ENCODE measurements at regions not wholly inside any gene's neighbourhood (a gene's known extent, or its start where the extent isn't known, plus 50 kb on each side); places are given as distances from the start of the nearest gene placed in this dataset.
"Not testable (repeated sequence)": the region's sequence is repeated elsewhere in the genome, so short reads cannot be mapped to it uniquely, and the experiment has no call there.

DNA sequence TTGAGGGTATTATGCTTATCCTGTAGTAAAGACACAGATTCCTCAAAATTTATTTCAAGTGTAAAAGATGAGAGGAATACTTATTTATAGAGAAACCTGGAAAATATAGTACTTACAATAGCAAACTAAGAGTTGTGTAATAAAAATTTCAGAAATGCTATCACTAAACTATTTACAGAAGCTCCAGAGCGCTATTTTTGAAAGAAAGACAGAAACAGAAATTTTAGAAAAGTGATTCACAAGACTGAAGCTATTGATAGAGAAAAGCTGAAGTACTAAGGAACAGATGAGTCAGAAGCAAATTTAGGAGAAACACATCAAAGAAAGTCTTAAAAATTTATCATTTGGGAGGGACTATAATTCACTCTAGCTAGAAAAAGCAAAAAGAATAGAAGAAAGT lies 1174.2 kb downstream of the DIAPH3 start:
- DNase-seq (ENCODE audit: low read depth in 2 of 2), result no peak

- DNase-seq (ENCODE audit: low read depth in 2 of 2), result no peak
Observed at GRCh38 chr13:58991826-58992477, 1171.8 kb downstream of the DIAPH3 start.

DNA sequence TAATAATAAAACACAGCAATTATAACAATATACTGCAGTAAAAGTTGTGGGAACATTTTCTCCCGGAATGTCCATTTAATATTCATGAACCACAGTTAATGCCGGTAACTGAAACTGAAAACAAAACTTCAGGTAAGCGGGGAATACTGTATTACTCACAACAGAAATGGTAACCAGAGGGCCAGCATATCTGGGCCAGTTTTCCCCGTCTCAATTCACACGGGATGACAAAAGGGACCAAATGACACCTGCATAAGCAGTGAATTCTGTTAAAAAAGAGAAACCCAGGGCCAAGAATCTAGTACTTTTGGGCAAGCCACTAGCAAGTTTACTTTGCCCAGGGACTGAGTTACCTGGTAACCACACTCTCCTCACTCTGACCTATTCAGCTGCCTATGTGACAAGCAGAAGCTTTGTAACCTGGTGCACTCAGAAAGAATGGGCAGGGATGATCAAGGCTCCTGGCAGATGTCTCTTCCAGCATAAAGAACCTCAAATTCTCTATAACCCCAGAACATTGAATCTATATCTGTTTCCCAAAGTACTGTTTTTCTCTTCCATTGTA lies 1171.2 kb downstream of the DIAPH3 start:
- no peak for DNase-seq (ENCODE audit: low read depth in 2 of 2)

DNA sequence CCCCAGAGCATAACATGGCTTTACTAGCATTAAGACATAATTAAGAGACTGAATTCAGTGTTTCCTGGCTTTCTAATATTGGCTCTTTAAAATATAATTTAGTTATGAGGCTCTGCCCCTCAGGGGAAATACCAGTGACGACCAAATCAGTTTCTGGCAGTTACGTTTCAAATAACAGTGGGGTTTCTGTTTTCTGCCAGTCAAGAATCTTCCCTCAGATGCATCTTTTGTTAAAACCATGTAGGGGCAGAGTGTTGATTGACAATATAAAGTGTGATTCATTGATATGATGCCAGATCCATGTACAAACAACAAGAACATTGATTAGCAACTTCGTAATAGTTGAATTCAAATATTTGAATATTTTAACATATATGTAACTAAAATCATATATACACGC lies 1169.7 kb downstream of the DIAPH3 start:
- no peak for DNase-seq (ENCODE audit: low read depth in 2 of 2)

- no peak for DNase-seq (ENCODE audit: low read depth in 2 of 2)
Observed at GRCh38 chr13:58994777-58995176, 1169.0 kb downstream of the DIAPH3 start.

DNA sequence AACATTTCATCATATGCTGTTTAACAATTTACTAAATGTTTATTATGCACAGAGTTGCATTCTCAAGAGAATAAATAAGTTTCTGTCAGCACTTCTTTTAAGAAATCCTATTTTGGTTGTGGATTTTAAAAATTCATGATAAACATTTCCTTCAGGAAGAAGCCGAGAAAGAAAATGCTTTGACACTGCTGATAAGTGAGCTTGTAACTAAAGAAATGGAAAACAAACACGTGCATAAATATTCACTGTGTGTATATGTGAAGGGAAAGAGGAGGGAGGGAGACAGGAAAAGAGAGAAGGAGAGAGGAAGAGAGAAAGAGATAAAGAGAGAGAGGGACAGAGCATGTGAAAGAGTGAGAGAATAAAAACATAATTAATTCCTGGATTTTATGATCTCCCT lies 1165.0 kb downstream of the DIAPH3 start:
- no peak for DNase-seq (ENCODE audit: low read depth in 2 of 2)

- no peak for DNase-seq (ENCODE audit: low read depth in 2 of 2)
Observed at GRCh38 chr13:58999851-59000250, 1163.9 kb downstream of the DIAPH3 start.

DNA sequence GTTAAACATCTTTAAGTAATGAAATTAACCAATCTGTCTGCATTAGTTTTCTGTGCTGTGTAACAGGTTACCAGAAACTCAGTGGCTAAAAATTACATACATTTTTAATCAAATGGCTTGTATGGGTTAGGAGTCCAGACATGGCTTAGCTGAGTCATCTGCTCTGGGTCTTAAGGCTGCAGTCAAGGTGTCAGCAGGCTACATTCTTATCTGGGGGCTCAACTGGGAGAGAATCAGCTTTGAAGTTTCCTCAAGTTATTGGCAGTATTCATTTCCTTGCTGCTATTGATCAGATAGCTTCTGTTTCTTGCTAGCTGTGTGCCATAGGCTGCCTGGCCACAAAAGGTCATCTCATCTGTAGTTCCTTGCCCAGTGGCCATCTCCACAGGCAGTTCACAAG lies 1163.0 kb downstream of the DIAPH3 start:
- no peak for DNase-seq (ENCODE audit: low read depth in 2 of 2)

DNA sequence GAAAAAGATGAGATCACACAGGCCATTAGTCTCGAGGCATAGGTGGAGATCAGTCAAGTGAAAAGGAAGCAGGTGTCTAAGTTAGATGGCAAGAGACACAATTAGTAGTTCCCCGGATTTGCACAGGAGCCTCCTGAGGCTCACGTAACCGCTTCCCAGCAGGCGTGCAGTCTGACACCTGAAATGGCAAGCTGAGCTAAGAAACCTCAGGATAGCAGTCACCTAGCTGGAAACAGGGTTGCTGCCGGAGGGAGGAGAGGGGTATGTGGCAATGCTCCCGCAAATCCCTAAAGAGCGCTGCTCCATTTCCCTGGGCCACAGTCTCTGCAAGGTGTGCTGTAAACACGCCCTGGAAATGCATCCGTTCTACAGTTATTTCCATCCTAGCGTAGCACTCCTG lies 1151.0 kb downstream of the DIAPH3 start:
- DNase-seq (ENCODE audit: low read depth in 2 of 2), result no peak

DNA sequence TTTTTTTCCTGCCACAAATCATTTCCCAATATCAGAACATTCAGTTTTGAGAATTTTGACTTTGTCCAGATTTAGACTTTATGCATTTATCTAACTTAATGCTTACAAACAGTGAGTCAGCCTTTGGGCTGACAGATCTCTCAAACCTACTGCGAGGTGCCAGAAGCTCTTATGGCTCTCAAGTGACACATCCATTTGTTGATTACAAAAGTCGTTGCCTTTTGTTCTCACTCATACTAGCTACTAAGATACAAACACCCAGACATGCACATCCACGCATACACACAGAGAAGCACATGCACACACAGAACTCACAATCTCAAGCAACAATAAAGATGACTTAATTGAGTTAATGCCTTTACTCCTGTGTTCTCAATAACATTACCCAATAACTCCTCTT lies 1147.5 kb downstream of the DIAPH3 start:
- DNase-seq (ENCODE audit: low read depth in 2 of 2), result no peak

DNA sequence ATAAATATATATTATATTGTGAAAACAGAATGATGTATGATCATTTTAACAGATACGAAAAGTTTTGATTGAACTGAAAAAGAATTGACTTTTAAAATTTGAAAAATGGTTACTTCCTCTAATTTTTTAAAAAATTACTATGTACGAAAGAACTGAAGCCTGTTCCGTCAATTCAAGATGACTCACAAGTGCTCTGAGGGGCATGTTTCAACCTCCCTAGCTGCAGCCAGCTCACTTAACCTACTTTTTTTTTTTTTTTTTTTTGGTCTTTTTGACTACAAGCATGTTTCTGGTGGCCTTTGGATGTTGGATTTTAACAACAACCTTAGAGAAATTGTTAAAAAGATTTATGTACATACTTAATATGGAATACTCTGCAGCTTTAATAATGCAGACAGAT lies 1139.3 kb downstream of the DIAPH3 start:
- DNase-seq (ENCODE audit: low read depth in 2 of 2), result no peak

GRCh38 chr13:59034198-59034597 lies 1129.5 kb downstream of the DIAPH3 start:
- DNase-seq (ENCODE audit: low read depth in 2 of 2), result no peak

GRCh38 chr13:59038824-59039223 lies 1124.9 kb downstream of the DIAPH3 start:
- DNase-seq (ENCODE audit: low read depth in 2 of 2), result no peak

DNA sequence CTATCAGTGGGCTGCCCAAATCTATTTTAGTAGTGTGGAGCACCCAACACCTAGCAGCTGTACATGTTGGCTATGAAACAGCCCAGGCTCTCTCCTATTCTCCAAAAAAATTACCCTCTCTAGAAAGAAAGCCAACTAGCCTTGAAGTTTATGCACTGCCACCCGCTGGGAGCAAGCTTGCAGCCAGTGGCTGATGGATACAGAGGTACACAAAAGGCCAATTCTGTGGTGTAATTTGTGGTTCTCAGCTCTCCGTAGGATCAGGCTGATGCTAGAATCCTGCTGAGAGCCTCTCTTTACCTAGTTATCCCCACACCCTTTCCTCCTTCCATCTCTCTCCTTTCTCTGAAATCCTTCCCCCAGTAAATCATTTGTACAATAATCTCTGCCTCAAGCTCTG lies 1120.7 kb downstream of the DIAPH3 start:
- DNase-seq (ENCODE audit: low read depth in 2 of 2), result no peak

DNA sequence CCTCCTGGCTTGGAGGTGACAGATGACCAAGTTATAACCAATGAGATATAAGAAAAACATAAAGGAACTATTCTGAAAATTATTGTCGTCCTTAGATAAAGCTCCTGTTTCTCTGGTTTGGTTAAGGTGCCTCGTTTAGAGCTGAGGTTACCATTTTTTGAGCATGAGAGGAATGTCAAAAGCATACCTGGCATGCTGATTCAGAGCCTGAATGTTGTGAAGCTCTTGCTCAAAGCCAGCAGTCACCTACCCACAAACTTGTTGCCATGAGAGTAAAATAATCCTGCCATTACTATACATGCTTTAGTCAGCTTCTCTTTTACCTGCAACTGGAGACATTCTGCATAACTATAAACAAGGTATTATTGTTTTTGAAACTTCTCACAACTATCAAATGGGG lies 1116.2 kb downstream of the DIAPH3 start:
- no peak for DNase-seq (ENCODE audit: low read depth in 2 of 2)

GRCh38 chr13:59061621-59062020 lies 1102.1 kb downstream of the DIAPH3 start:
- no peak for DNase-seq (ENCODE audit: low read depth in 2 of 2)

- no peak for DNase-seq (ENCODE audit: low read depth in 2 of 2)
Observed at GRCh38 chr13:59064042-59064441, 1099.7 kb downstream of the DIAPH3 start.

- DNase-seq (ENCODE audit: low read depth in 2 of 2), result not testable (repeated sequence)
Observed at GRCh38 chr13:59076386-59076785, 1087.3 kb downstream of the DIAPH3 start.

GRCh38 chr13:59086147-59086546 lies 1077.6 kb downstream of the DIAPH3 start:
- no peak for DNase-seq (ENCODE audit: low read depth in 2 of 2)

- no peak for DNase-seq (ENCODE audit: low read depth in 2 of 2)
Observed at GRCh38 chr13:59088716-59089115, 1075.0 kb downstream of the DIAPH3 start.

DNA sequence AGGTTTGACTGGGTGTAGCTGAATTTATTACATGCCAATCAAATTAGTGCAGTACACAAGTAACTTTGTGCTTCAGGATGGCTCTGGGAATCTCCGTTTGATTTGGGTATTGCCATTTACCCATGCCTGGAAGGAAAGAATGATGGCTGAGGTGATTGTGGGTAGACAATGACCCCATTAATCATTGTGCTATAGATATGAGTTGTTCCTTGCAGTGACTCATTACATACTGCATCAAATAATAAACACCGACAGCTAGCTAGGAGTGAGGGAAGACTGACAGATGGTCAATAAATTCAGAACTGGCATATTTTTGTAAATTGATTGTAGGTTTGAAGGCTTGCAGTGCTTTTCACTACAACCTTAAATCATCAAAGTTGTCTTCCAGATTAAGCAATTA lies 1069.5 kb downstream of the DIAPH3 start:
- DNase-seq (ENCODE audit: low read depth in 2 of 2), result no peak

DNA sequence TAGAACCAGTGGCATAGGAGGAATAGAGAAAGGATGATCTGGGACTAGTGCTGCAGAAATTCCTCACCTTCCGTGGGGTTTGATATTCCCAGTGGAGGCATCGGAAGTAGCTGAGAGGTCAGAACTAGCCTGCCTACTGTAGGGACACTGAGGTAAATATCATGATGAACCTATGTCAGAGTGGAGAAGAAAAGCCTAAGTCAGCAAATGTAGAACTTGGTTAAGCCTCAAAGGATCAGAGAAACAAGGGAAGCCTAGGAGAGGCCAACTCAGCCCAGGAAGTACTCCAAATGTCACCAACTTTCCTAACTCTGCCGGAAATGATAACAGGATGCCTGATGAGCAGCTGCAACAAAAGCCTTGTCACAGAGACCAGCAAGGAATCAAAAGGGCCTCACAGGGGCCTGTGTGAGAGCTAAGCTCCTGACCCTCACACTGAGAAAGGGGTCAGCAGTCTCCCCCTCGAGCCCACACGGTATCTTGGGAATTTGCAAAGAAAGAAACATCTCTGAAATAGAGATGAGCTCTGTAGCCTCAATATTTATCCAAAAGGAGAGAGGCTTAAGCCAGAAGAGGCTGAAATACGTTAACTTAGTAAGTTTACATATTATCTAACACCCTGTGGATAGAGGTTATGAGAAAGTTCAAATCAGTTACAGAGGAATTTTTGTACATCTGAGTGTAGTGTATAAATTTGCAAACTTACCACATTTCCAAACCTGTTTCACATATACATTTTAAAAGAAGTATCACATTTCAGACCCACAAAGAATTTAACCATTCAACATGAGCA lies 1064.3 kb downstream of the DIAPH3 start:
- no peak for DNase-seq (ENCODE audit: low read depth in 2 of 2)

All from stimulated activated CD8-positive, alpha-beta memory T cell treated with anti-CD3 and anti-CD28 coated beads, Interleukin-7, amount 100 ng/mL, for 4 hours (primary cell).